Fibroblast of pulmonary artery (primary cell): ENCODE measurements at regions not wholly inside any gene's neighbourhood (a gene's known extent, or its start where the extent isn't known, plus 50 kb on each side); places are given as distances from the start of the nearest gene placed in this dataset.

Source experiments
- DNase-seq: peaks from one replicate; pipeline ENCODE4 v3.0.0-alpha.2; 2010; ENCODE audit warnings: low read depth
- H3K4me3 ChIP-seq: replicated peaks from 2 replicates; pipeline ENCODE4 v1.5.1; 2011; ENCODE audit warnings: low read depth, mild to moderate bottlenecking, control low read depth, low read length, moderate library complexity
- TF ChIP-seq, protein P1 (sequence below): IDR thresholded peaks from 2 replicates; pipeline ENCODE4 v1.5.1; 2011; ENCODE audit warnings: mild to moderate bottlenecking, control low read depth, low read length, inconsistent platforms; ENCODE audit errors: missing control alignments

DNA sequence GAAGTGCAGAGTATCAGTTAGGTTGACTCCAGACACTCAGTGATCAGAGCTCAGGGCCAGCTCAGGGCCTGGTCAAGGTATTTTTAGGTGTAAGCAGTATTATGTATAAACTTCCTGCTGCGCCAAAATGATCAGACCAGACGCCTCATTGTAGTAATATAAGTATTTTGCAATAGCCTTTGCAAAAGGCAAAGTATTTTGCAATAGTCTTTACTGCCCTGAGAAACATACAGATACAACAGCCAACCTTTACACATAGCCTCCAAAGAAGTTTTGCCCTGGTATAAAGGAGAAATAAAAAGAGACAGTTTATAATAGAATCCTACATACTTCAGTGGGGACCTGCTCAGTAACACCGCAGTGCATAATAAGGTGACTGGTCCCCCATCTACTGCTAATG is 333.0 kb upstream of the EEF2KMT start:
- TF ChIP-seq, protein P1, sequence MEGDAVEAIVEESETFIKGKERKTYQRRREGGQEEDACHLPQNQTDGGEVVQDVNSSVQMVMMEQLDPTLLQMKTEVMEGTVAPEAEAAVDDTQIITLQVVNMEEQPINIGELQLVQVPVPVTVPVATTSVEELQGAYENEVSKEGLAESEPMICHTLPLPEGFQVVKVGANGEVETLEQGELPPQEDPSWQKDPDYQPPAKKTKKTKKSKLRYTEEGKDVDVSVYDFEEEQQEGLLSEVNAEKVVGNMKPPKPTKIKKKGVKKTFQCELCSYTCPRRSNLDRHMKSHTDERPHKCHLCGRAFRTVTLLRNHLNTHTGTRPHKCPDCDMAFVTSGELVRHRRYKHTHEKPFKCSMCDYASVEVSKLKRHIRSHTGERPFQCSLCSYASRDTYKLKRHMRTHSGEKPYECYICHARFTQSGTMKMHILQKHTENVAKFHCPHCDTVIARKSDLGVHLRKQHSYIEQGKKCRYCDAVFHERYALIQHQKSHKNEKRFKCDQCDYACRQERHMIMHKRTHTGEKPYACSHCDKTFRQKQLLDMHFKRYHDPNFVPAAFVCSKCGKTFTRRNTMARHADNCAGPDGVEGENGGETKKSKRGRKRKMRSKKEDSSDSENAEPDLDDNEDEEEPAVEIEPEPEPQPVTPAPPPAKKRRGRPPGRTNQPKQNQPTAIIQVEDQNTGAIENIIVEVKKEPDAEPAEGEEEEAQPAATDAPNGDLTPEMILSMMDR = no peak
- no peak for DNase-seq
- no peak overlapping the region for H3K4me3 ChIP-seq

GRCh38 chr16:5428932-5429331 is 331.3 kb upstream of the EEF2KMT start:
- DNase-seq = no peak
- TF ChIP-seq, protein P1 = no peak
- no peak overlapping the region for H3K4me3 ChIP-seq

- DNase-seq = no peak
Measured at GRCh38 chr16:5427571-5427970, 330.0 kb upstream of the EEF2KMT start.

GRCh38 chr16:5422643-5423496 is 325.3 kb upstream of the EEF2KMT start:
- DNase-seq = no peak
- H3K4me3 ChIP-seq = no peak overlapping the region
- TF ChIP-seq, protein P1 = no peak

More at GRCh38 chr16:5427571-5427970, 330.0 kb upstream of the EEF2KMT start:
- TF ChIP-seq, protein P1 = no peak
- H3K4me3 ChIP-seq = no peak overlapping the region

GRCh38 chr16:5422047-5422446 is 324.5 kb upstream of the EEF2KMT start:
- TF ChIP-seq, protein P1 = no peak
- no peak for DNase-seq
- H3K4me3 ChIP-seq = no peak overlapping the region

- TF ChIP-seq, protein P1 = no peak
- DNase-seq = no peak
- H3K4me3 ChIP-seq = no peak overlapping the region
Measured at GRCh38 chr16:5416013-5416412, 318.4 kb upstream of the EEF2KMT start.

GRCh38 chr16:5415123-5415522 is 317.5 kb upstream of the EEF2KMT start:
- no peak overlapping the region for H3K4me3 ChIP-seq

More at GRCh38 chr16:5415123-5415522, 317.5 kb upstream of the EEF2KMT start:
- DNase-seq = no peak
- TF ChIP-seq, protein P1 = no peak
